ENCODE measurements at regions not wholly inside any gene's neighbourhood (a gene's known extent, or its start where the extent isn't known, plus 50 kb on each side); places are given as distances from the start of the nearest gene placed in this dataset.

GRCh38 chr3:63192248-63192647, 85.9 kb upstream of the SYNPR start:
- peaks cover 0 to 2% (median 0%) of the 10 kb centered on the region in 3 donors for H3K27me3 Mint-ChIP-seq (ENCODE audit: low read depth in 3 of 3)
- no peak overlapping the region for H3K4me3 Mint-ChIP-seq
- H3K27ac Mint-ChIP-seq: no peak overlapping the region
- H3K9me3 Mint-ChIP-seq: peaks cover 3 to 14% (median 11%) of the 10 kb centered on the region in 6 donors
- H3K36me3 Mint-ChIP-seq: no peaks in the 10 kb centered on the region
- DNase-seq: no peak
- no peaks in the 10 kb centered on the region for H3K4me1 Mint-ChIP-seq

- Mint-ChIP-seq H3K4me1 (no peaks in the 10 kb centered on the region), H3K27me3 (ENCODE audit: low read depth in 3 of 3) (peaks cover 0 to 2% (median 0%) of the 10 kb centered on the region in 3 donors), H3K36me3 (no peaks in the 10 kb centered on the region), H3K4me3 (no peak overlapping the region), H3K9me3 (peaks cover 0 to 14% (median 12%) of the 10 kb centered on the region in 6 donors), H3K27ac (no peak overlapping the region)
- DNase-seq: no peak
Measured at GRCh38 chr3:63193647-63194046, 84.5 kb upstream of the SYNPR start.

- DNase-seq: no peak
- Mint-ChIP-seq H3K9me3 (peaks cover 0 to 12% (median 4%) of the 10 kb centered on the region in 6 donors), H3K27ac (no peak overlapping the region), H3K4me3 (no peak overlapping the region), H3K4me1 (no peaks in the 10 kb centered on the region), H3K27me3 (ENCODE audit: low read depth in 3 of 3) (peaks cover 0 to 1% (median 0%) of the 10 kb centered on the region in 3 donors), H3K36me3 (no peaks in the 10 kb centered on the region)
Measured at GRCh38 chr3:63199606-63200005, 78.5 kb upstream of the SYNPR start.

- H3K9me3 Mint-ChIP-seq: peaks cover 2 to 24% (median 3%) of the 10 kb centered on the region in 6 donors
- H3K4me3 Mint-ChIP-seq: no peak overlapping the region
- no peaks in the 10 kb centered on the region for H3K4me1 Mint-ChIP-seq
- no peak for DNase-seq
- peaks cover 0 to 1% (median 0%) of the 10 kb centered on the region in 3 donors for H3K27me3 Mint-ChIP-seq (ENCODE audit: low read depth in 3 of 3)
- no peak overlapping the region for H3K27ac Mint-ChIP-seq
- no peaks in the 10 kb centered on the region for H3K36me3 Mint-ChIP-seq
Measured at GRCh38 chr3:63202529-63202928, 75.6 kb upstream of the SYNPR start.

GRCh38 chr3:63207066-63207590, 71.0 kb upstream of the SYNPR start:
- H3K27ac Mint-ChIP-seq: no peak overlapping the region
- no peaks in the 10 kb centered on the region for H3K36me3 Mint-ChIP-seq
- H3K4me3 Mint-ChIP-seq: no peak overlapping the region
- no peak for DNase-seq
- no peaks in the 10 kb centered on the region for H3K27me3 Mint-ChIP-seq (ENCODE audit: low read depth in 3 of 3)
- H3K9me3 Mint-ChIP-seq: peaks cover 0 to 29% (median 6%) of the 10 kb centered on the region in 6 donors
- no peaks in the 10 kb centered on the region for H3K4me1 Mint-ChIP-seq

- DNase-seq: no peak
- H3K4me3 Mint-ChIP-seq: no peak overlapping the region
- no peaks in the 10 kb centered on the region for H3K4me1 Mint-ChIP-seq
- H3K9me3 Mint-ChIP-seq: peaks cover 1 to 6% (median 4%) of the 10 kb centered on the region in 6 donors
- no peaks in the 10 kb centered on the region for H3K36me3 Mint-ChIP-seq
- no peak overlapping the region for H3K27ac Mint-ChIP-seq
- peaks cover 0 to 2% (median 1%) of the 10 kb centered on the region in 3 donors for H3K27me3 Mint-ChIP-seq (ENCODE audit: low read depth in 3 of 3)
Measured at GRCh38 chr3:63228087-63228486, 50.0 kb upstream of the SYNPR start.
